GM18508 (cell line): ENCODE measurements at regions not wholly inside any gene's neighbourhood (a gene's known extent, or its start where the extent isn't known, plus 50 kb on each side); places are given as distances from the start of the nearest gene placed in this dataset.

Experiments used
- ATAC-seq: cut with Tn5 transposase; IDR thresholded peaks from one replicate; pipeline ENCODE4 v1.9.1; 2021; ENCODE audit warnings: moderate number of reproducible peaks; ENCODE audit not compliant: insufficient read depth, unreplicated experiment

- no peak for ATAC-seq
Observed at GRCh38 chr2:235333076-235333475, 160.8 kb upstream of the AGAP1 start.

GRCh38 chr2:235334179-235334578, 159.7 kb upstream of the AGAP1 start:
- no peak for ATAC-seq

GRCh38 chr2:235343156-235343774, 150.6 kb upstream of the AGAP1 start:
- ATAC-seq, result no peak

- no peak for ATAC-seq
Observed at GRCh38 chr2:235343869-235344268, 150.0 kb upstream of the AGAP1 start.

- no peak for ATAC-seq
Observed at GRCh38 chr2:235345745-235346144, 148.1 kb upstream of the AGAP1 start.

- no peak for ATAC-seq
Observed at GRCh38 chr2:235347691-235348090, 146.2 kb upstream of the AGAP1 start.

GRCh38 chr2:235348329-235348728, 145.5 kb upstream of the AGAP1 start:
- ATAC-seq, result no peak

DNA sequence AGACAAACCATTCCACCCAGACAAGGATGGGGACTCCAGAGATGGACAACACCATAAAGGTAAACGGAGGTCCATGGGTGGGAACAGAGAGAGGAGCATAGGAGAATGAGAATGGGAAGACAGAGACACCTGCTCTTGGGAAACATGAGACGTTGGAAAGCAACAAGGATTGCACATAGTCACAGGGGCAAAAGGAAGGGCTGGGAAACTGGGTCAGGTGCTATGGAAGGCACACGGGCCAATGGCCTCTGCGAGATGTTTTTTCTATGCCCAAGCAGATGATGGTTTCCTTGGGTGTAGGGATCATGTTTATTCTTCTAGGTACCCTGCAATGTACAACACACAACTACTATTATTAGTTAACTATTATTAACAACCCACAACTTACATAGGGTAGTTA, 143.6 kb upstream of the AGAP1 start:
- no peak for ATAC-seq

DNA sequence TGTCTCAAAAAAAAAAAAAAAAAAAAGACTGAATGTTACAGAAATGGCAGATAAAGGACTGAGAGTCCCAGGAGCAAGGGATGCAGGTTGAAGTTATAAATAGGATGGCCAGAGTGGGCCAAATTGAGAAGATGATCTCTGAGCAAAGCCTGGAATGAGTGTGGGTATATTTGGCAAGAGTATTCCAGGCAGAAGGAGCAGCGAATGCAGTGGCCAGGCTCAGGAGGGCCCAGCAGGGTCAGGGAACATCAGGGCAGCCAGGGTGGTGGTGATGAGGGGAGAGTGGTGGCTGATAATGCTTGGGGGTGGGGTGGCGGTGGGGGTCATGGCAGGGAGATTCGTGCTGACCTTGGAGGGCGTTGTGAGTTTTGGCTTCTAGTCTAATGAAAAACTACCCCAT, 141.3 kb upstream of the AGAP1 start:
- no peak for ATAC-seq

GRCh38 chr2:235357881-235358280, 136.0 kb upstream of the AGAP1 start:
- ATAC-seq, result no peak

DNA sequence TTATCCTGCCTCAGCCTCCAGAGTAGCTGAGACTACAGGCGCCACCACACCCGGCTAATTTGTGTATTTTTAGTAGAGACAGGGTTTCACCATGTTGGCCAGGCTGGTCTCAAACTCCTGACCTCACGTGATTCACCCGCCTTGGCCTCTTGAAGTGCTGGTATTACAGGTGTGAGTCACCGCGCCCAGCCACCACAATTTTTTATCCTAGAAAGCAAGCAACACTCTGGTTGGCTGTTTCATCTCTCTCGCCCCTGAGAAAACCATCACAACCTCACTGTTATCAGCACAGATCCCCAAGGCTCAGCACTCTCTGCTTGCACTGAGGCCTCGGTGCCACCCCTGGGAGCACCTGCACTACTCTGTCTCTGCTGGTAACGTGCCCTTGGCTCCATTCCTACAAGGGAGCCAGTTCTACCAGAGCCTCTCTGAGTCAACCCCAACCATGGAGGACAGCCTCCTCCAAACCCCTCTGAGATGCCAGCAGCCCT, 134.8 kb upstream of the AGAP1 start:
- ATAC-seq, result no peak

DNA sequence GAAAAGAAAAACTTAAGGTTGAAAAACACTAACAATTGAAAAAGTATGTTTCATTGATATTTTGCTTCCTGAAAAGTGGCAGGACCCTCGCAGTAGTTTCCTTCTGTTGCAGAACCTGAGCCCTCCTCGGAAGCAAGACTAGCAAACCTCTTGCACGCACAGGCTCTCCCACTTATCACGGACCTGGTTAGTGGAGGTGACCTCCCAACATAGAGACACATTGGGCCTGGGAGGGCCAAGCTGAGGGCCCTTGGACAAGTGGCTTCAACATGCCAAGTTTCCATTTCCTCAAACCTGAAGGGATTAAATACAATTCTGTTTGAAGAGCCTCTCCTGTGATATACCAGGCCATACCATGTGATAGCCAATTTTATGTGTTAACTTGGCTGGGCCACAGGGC, 133.4 kb upstream of the AGAP1 start:
- ATAC-seq, result no peak

GRCh38 chr2:235365743-235366142, 128.1 kb upstream of the AGAP1 start:
- ATAC-seq, result no peak

- no peak for ATAC-seq
Observed at GRCh38 chr2:235366390-235366789, 127.5 kb upstream of the AGAP1 start.

DNA sequence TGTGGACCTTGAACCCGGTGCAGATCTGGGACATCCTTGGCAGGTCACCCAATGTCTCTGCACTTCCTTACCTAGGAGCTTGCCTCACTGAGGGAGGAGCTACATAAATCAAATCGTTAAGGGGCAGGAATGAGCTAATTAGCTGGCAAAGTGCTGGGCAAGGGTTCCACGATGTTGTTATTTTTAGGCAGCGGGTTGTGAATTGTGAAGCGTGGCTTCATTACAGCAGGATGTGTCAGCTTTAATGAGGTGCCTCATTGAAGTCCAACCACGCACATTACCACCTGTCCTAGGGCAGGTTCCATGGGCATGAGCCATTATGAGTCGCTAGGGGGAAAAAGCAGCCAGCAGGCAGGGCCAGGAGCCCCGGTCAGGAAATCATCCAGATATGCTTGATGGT, 127.0 kb upstream of the AGAP1 start:
- no peak for ATAC-seq

DNA sequence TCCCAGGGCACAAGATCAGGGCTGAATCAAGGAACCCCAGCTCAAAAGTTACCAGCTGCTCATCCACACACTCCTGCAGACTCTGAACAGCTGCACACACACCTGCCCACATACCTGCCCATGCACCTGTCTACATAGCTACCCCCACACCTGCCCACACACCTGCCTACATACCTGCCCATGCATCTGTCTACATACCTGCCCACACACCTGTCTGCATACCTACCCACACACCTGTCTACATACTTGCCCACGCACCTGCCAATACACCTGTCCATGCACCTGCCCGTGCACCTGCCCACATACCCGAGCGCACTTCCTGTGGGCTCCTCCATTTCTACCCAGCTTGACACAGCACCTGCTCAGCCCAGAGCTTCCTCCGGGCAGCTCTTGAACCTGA, 122.8 kb upstream of the AGAP1 start:
- no peak for ATAC-seq

DNA sequence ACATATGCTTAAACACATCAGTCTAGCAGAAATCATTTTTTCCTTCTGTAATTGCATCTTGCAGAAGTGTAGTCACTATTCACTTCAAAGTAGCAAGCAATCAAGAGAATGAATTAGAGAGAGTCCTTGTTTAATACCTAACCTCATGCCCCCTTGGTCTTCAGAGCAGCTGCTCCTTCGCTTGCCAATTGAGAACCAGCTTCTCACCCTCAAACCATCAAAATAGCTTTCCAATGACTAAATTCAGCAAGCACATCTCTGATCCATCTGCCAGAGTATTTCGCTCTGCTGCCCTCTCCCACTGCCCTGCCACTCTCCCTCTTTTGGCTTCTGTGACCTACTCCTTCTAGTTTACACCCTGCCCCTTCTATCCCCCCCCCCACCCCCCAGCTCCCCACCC, 120.7 kb upstream of the AGAP1 start:
- no peak for ATAC-seq

- no peak for ATAC-seq
Observed at GRCh38 chr2:235377176-235377575, 116.7 kb upstream of the AGAP1 start.

GRCh38 chr2:235378246-235378645, 115.6 kb upstream of the AGAP1 start:
- no peak for ATAC-seq

DNA sequence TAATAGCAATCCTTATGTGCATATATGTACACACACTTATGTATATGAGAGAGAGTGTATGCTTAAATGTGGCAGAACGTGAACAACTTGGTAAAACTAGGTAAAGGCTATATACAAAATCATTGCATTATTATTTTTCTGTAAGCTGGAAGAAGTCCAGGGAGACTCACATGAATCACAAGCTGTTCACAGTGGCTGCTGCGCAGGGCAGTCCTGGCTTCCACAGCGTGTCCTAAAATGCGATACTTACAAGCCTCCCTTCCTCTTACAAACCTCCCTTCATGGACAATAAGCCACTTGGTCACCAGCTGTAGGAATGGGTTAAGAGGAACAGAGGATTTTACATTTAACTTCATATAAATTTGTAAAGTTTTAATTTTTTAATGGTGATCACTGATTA, 114.9 kb upstream of the AGAP1 start:
- no peak for ATAC-seq

DNA sequence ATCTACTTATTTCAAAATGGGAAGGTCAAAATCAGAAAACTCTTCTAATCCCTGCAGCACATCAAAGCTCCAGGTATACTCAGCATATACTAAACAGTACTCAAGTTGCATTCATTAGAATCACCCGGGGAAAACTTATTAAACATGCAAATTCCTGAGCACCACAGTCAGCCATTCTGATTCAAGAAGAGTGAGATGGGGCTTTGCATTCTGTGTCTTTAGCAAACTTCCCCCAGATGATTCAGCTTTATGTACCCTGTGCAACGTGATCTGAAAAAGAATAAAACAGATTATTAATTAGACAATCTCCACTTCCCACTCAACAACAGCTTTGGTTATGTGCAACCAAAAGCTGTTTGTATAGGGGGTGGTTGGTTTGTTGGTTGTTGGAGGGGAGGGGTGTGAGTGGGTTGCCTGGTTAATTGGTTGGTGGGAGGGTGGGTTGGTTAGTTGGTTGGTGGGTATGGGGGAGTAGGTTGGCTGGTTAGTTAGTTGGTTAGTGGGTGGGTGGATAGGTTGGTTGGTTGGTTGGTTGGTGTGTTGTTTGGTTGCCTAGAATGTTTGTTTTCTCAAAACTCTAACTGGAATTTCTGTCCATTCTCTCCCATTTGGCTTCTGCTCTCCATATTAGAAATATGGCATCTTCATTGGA, 112.5 kb upstream of the AGAP1 start:
- ATAC-seq, result no peak

DNA sequence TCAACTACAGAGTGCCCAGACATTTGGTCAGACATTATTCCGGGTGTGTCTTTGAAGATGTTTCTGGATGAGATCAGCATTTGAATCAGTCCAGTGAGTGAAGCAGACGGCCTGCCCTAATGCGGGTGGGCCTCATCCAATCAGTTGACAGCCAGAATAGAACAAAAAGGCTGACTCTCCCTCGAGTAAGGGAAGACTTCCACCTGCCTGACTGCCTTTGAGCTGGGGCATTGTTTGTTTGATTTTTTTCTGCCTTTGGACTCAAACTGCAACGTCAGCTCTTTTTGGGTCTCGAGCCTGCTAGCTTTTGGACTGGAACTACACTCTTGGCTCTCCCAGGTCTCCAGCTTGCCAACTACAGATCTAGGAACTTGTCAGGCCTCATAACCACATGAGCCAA, 111.7 kb upstream of the AGAP1 start:
- no peak for ATAC-seq
